A673 (cell line): ENCODE measurements at regions not wholly inside any gene's neighbourhood (a gene's known extent, or its start where the extent isn't known, plus 50 kb on each side); places are given as distances from the start of the nearest gene placed in this dataset.

Source experiments
- BruUV-seq: library from RNA; stranded (reverse); fragments of 400-500 nt; replicated peaks from 2 replicates; lab custom pipeline; 2021; lab: Mats Ljungman, UMichigan
- CTCF ChIA-PET: fragments of 300-600 bp; sonication (Branson Sonifier 250); formaldehyde crosslinking; loops from one replicate; lab custom pipeline; 2022; ENCODE audit warnings: antibody characterized with exemption; lab: Charles Lee
- POLR2A ChIA-PET: fragments of 300-600 bp; sonication (Branson Sonifier 250); formaldehyde crosslinking; loops from one replicate; lab custom pipeline; 2022; ENCODE audit warnings: antibody characterized with exemption; ENCODE audit not compliant: low non-redundant PET; lab: Charles Lee
- DNase-seq: peaks from one replicate; pipeline ENCODE4 v3.0.0-alpha.2; 2015; ENCODE audit warnings: low spot score
- H3K27ac ChIP-seq: fragments of 200-600 bp; sonication (generic); 2 replicates; pipeline ENCODE4 v1.5.1; 2016; ENCODE audit warnings: mixed run types, low read depth, mild to moderate bottlenecking, mixed read lengths, antibody characterized with exemption, low read length; ENCODE audit not compliant: poor library complexity, severe bottlenecking
- H3K27me3 ChIP-seq: fragments of 200-600 bp; sonication (generic); replicated peaks from 2 replicates; pipeline ENCODE4 v1.6.1; 2017; ENCODE audit warnings: mixed run types, low read depth, mild to moderate bottlenecking, mixed read lengths, antibody characterized with exemption, low read length; ENCODE audit not compliant: insufficient read depth, poor library complexity
- H3K36me3 ChIP-seq: fragments of 200-600 bp; sonication (generic); 2 replicates; pipeline ENCODE4 v1.6.1; 2016; ENCODE audit warnings: mixed run types, mild to moderate bottlenecking, mixed read lengths, antibody characterized with exemption, low read length; ENCODE audit not compliant: insufficient read depth, poor library complexity, severe bottlenecking
- H3K4me1 ChIP-seq: fragments of 200-600 bp; sonication (generic); 2 replicates; pipeline ENCODE4 v1.6.1; 2017; ENCODE audit warnings: mixed run types, mild to moderate bottlenecking, mixed read lengths, antibody characterized with exemption, low read length; ENCODE audit not compliant: insufficient read depth, poor library complexity, severe bottlenecking
- H3K4me3 ChIP-seq: fragments of 200-600 bp; sonication (generic); 2 replicates; pipeline ENCODE4 v1.5.1; 2016; ENCODE audit warnings: low read depth, mixed run types, mild to moderate bottlenecking, mixed read lengths, low read length; ENCODE audit not compliant: poor library complexity, severe bottlenecking
- H3K9me3 ChIP-seq: fragments of 200-600 bp; sonication (generic); 2 replicates; pipeline ENCODE4 v1.6.1; 2016; ENCODE audit warnings: mixed run types, low read depth, mild to moderate bottlenecking, mixed read lengths, antibody characterized with exemption, low read length; ENCODE audit not compliant: poor library complexity, severe bottlenecking
- EZH2 ChIP-seq: fragments of 200-600 bp; sonication (generic); IDR thresholded peaks from 2 replicates; pipeline ENCODE4 v1.6.1; 2017; ENCODE audit warnings: borderline replicate concordance, low read depth, mild to moderate bottlenecking, mixed read lengths, antibody characterized with exemption, low read length; ENCODE audit not compliant: poor library complexity, severe bottlenecking
- intact Hi-C: fragments of 100-400 bp; cut with micrococcal nuclease; formaldehyde crosslinking; loops from one replicate; pipeline ENCODE4 v1.10.0; 2022; ENCODE audit not compliant: unreplicated experiment
- TF ChIP-seq, protein P1 (sequence below): fragments of 300-800, 200-600 bp; sonication (generic); conservative IDR thresholded peaks from 2 replicates; pipeline ENCODE4 v1.5.1; 2017; ENCODE audit warnings: low read depth, mild to moderate bottlenecking, antibody characterized with exemption, low read length, moderate library complexity, mixed read lengths

DNA sequence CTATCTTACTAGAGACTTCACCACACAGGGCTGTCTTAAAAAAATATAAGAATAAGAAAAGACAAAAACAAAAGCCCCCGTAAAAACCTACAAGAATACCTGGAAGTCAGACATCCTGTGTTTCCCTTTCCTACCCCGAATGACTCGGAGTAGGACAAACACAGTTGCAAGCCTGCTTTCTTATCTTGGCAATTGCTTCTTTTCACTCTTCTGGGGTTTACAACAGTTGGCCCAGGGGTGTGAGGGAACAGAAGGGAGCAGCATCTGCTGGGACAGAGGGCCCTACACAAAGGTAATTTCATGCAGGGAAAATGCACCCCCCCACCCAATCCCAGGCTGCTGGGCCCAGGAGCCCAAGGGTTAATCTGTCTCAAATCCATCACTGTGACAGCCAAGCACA is 220.6 kb downstream of the ARHGAP12 start:
- no peak for DNase-seq
- H3K27ac ChIP-seq = no peak overlapping the region
- H3K27me3 ChIP-seq = no peaks in the 10 kb centered on the region
- no peaks in the 10 kb centered on the region for H3K36me3 ChIP-seq
- ChIA-PET CTCF (no interaction called here), POLR2A (no interaction called here)
- H3K4me3 ChIP-seq = no peak overlapping the region
- peaks cover 14% of the 10 kb centered on the region for H3K4me1 ChIP-seq
- peaks cover 21% of the 10 kb centered on the region for H3K9me3 ChIP-seq
- TF ChIP-seq, protein P1, sequence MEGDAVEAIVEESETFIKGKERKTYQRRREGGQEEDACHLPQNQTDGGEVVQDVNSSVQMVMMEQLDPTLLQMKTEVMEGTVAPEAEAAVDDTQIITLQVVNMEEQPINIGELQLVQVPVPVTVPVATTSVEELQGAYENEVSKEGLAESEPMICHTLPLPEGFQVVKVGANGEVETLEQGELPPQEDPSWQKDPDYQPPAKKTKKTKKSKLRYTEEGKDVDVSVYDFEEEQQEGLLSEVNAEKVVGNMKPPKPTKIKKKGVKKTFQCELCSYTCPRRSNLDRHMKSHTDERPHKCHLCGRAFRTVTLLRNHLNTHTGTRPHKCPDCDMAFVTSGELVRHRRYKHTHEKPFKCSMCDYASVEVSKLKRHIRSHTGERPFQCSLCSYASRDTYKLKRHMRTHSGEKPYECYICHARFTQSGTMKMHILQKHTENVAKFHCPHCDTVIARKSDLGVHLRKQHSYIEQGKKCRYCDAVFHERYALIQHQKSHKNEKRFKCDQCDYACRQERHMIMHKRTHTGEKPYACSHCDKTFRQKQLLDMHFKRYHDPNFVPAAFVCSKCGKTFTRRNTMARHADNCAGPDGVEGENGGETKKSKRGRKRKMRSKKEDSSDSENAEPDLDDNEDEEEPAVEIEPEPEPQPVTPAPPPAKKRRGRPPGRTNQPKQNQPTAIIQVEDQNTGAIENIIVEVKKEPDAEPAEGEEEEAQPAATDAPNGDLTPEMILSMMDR = no peak
- no peak for TF ChIP-seq EZH2
- intact Hi-C loops = no loop called here
- BruUV-seq = no TSS peak

DNA sequence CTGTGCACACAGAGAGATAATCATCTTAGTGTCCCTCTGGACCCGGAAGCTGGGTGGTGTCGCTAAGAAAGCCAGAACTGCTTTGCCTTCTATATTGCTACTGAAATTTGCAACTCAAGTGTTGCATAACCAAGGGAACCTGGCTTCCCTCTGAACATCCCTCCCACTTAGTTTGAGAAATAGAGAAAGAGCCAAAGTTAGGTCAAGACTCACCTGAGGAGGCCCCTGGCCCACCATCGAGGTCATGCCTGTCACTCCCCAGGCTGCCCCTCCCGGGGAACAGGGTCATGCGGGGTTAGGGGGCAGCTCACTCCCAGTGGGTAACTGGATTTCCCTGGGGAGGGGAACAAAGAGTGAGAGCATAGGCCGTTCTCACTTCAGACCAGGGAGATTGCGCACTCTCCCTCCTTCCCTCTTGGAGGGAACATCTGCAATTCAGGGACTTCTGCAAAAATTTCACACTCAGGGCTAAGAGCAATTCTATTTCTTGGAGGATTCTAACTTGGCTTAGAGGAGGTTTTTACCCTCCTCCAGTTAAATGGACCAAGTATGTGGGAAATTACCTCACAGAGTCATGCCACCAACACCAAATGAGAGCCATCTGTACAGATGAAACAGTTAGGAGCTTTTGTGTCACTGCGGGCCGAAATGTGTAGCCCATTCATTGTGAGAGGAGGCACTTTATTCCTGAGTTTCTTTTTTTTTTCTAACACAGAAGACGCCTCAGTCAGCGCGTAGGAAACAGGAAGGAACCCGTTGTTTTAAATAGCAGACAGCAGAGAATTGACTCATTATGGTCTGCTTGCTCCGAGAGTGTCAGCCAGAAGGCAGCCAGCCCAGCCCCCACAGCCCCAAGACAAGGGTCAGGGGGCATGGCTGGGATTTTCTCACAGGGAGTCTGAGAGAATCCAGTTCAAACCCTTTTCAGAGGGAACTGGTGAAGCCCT is 221.3 kb downstream of the ARHGAP12 start:
- CTCF ChIA-PET = no interaction called here

DNA sequence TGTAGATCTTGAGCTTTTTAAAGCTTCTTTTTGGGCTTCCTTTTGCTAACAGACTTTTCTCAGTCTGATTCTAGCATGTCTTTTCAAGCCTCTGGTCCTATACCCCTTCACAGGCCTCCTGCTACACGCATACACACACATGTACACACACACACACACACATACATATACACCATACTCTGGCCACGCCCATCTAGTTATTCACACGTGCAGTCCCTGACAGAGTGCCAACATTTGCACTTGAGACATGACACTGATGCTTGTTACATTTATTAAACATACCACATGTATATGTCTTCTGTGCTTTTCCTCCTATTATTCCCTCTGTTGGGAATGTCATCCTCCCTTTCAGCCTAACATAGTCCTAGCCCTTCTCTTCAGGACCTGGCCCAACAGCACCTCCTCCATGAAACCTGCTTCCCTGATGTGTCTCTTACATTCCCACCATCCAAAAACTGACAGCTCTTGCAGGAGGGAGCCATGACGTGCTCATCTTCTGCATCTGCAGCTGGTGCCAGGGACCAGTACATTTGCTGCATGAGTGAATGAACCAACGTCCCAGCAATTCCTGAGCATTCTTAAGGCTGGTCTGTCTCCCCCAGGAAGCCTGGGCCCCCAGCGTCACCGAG is 222.1 kb downstream of the ARHGAP12 start:
- no peaks in the 10 kb centered on the region for H3K36me3 ChIP-seq
- H3K9me3 ChIP-seq = peaks cover 16% of the 10 kb centered on the region
- no peak overlapping the region for H3K27ac ChIP-seq
- ChIA-PET POLR2A (no interaction called here), CTCF (interaction anchor here (0.5 kb wide), 1 partner anchor 564 kb away, joined by 4 read pairs; no protein-coding TSS in a partner anchor)
- H3K27me3 ChIP-seq = no peaks in the 10 kb centered on the region
- TF ChIP-seq, protein P1 = no peak
- TF ChIP-seq EZH2 = no peak
- DNase-seq = no peak
- H3K4me1 ChIP-seq = peaks cover 14% of the 10 kb centered on the region
- intact Hi-C loops = no loop called here
- no TSS peak for BruUV-seq
- H3K4me3 ChIP-seq = no peak overlapping the region

More for the DNA sequence above, 221.3 kb downstream of the ARHGAP12 start:
- no peaks in the 10 kb centered on the region for H3K27me3 ChIP-seq
- no TSS peak for BruUV-seq
- H3K4me1 ChIP-seq = peaks cover 14% of the 10 kb centered on the region
- intact Hi-C loops = no loop called here
- POLR2A ChIA-PET = no interaction called here
- H3K9me3 ChIP-seq = peaks cover 19% of the 10 kb centered on the region
- H3K27ac ChIP-seq = no peak overlapping the region
- DNase-seq = peak; percentile 73
- TF ChIP-seq EZH2 = no peak
- TF ChIP-seq, protein P1 = no peak
- H3K4me3 ChIP-seq = no peak overlapping the region
- H3K36me3 ChIP-seq = no peaks in the 10 kb centered on the region
